Brain microvascular endothelial cell (primary cell): ENCODE measurements at regions not wholly inside any gene's neighbourhood (a gene's known extent, or its start where the extent isn't known, plus 50 kb on each side); places are given as distances from the start of the nearest gene placed in this dataset.
"Not testable (repeated sequence)": the region's sequence is repeated elsewhere in the genome, so short reads cannot be mapped to it uniquely, and the experiment has no call there.

Source experiments
- DNase-seq: peaks from one replicate; pipeline ENCODE4 v3.0.0-alpha.2; 2020
- H3K27ac ChIP-seq: fragments of 250-450 bp; sonication (Bioruptor Pico); 2 replicates; pipeline ENCODE4 v1.5.1; 2020; ENCODE audit warnings: mild to moderate bottlenecking, moderate library complexity
- H3K27me3 ChIP-seq: fragments of 250-450 bp; sonication (Bioruptor Pico); replicated peaks from 2 replicates; pipeline ENCODE4 v1.5.1; 2020; ENCODE audit warnings: mild to moderate bottlenecking
- H3K36me3 ChIP-seq: fragments of 250-450 bp; sonication (Bioruptor Pico); replicated peaks from 2 replicates; pipeline ENCODE4 v1.5.1; 2020; ENCODE audit warnings: mild to moderate bottlenecking
- H3K4me3 ChIP-seq: 2 replicates; pipeline ENCODE4 v1.5.1; 2011; ENCODE audit warnings: low read depth, mild to moderate bottlenecking, control low read depth, low read length, moderate library complexity
- in situ Hi-C: cut with HindIII; loops from 2 replicates; pipeline ENCODE4 v1.10.0; 2017; ENCODE audit warnings: low sequenced_read_pairs, low pct_ligation_motif_present
- TF ChIP-seq, protein P1 (sequence below): IDR thresholded peaks from 2 replicates; pipeline ENCODE4 v1.5.1; 2011; ENCODE audit warnings: low read depth, mild to moderate bottlenecking, moderate library complexity, low read length, control low read depth, inconsistent platforms; ENCODE audit errors: missing control alignments

DNA sequence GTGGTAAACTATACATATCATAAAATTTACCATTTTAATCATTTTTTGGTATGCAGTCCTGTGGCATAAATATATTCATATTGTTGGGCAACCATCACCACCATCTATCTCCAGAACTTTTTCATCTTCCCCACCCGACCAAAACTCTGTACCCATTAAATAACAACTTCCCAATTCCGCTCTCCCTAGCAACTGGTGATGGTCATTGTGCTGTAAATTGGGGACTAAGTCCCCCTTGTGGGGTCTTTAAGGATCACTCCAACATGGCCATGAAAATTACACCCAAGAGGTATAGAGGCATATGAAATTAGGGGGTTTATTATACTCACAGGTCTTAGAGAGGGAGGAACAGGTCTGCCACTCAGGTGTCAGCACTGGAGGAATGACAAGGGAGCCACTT, 57.4 kb upstream of the NKD1 start:
- H3K4me3 ChIP-seq: no peak overlapping the region
- in situ Hi-C loops: no loop called here
- H3K36me3 ChIP-seq: no peaks in the 10 kb centered on the region
- H3K27me3 ChIP-seq: no peaks in the 10 kb centered on the region
- TF ChIP-seq, protein P1, sequence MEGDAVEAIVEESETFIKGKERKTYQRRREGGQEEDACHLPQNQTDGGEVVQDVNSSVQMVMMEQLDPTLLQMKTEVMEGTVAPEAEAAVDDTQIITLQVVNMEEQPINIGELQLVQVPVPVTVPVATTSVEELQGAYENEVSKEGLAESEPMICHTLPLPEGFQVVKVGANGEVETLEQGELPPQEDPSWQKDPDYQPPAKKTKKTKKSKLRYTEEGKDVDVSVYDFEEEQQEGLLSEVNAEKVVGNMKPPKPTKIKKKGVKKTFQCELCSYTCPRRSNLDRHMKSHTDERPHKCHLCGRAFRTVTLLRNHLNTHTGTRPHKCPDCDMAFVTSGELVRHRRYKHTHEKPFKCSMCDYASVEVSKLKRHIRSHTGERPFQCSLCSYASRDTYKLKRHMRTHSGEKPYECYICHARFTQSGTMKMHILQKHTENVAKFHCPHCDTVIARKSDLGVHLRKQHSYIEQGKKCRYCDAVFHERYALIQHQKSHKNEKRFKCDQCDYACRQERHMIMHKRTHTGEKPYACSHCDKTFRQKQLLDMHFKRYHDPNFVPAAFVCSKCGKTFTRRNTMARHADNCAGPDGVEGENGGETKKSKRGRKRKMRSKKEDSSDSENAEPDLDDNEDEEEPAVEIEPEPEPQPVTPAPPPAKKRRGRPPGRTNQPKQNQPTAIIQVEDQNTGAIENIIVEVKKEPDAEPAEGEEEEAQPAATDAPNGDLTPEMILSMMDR: no peak
- no peak overlapping the region for H3K27ac ChIP-seq
- no peak for DNase-seq

DNA sequence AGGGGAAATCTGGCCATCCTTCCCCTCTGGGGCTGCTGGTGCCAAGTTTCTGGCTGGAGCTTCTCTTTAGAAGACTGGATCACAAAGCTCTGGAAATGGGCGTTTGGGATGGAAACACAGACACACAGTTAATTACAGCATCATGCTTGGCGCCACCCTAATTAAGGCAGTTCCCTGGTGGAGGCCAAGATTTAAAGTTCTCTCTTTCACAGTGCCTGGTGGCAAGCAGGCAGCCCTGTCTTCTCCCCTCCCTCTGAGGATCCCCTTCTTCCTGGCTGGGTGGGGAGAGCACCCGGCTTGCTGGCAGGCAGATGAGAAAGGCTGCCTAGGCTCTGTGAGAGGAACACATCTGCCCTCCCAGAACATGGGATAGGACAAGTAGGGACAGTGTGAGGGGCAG, 59.0 kb upstream of the NKD1 start:
- Histone ChIP-seq H3K27me3 (no peaks in the 10 kb centered on the region), H3K36me3 (no peaks in the 10 kb centered on the region), H3K4me3 (no peak overlapping the region), H3K27ac (no peak overlapping the region)
- no peak for DNase-seq
- TF ChIP-seq, protein P1: no peak
- in situ Hi-C loops: no loop called here

DNA sequence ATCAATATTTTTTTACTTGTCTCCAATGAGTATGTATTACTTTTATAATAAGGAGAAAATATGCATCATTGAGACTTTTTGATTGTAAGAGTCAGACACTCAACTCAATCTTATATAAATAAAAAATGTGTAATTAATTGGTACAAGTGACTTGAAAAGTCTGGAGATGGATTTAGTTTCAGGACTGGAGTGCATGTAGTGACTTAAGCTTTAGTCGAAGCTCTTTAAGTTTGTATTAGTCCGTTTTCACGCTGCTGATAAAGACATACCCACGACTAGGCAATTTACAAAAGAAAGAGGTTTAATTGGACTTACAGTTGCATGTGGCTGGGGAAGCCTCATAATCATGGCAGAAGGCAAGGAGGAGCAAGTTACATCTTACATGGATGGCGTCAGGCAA, 60.7 kb upstream of the NKD1 start:
- TF ChIP-seq, protein P1: no peak
- H3K36me3 ChIP-seq: no peaks in the 10 kb centered on the region
- in situ Hi-C loops: no loop called here

DNA sequence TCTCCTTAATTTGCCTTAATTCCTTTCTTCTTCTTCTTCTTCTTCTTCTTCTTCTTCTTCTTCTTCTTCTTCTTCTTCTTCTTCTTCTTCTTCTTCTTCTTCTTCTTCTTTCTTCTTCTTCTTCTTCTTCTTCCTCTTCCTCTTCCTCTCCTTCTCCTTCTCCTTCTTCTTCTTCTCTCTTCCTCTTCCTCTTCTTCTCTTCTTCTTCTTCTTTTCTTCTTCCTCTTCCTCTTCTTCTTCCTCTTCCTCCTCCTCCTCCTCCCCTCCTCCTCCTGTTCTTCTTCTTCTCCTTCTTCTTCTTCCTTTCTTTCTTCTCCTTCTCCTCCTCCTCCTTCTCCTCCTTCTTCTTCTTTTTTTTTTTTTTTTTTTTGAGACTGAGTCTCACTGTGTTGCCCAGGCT, 62.0 kb upstream of the NKD1 start:
- H3K27me3 ChIP-seq, H3K4me3 ChIP-seq, H3K27ac ChIP-seq, DNase-seq, in situ Hi-C loops, H3K36me3 ChIP-seq: not testable (repeated sequence)

More for the DNA sequence above, 60.7 kb upstream of the NKD1 start:
- no peak for DNase-seq
- no peak overlapping the region for H3K4me3 ChIP-seq
- H3K27me3 ChIP-seq: no peaks in the 10 kb centered on the region
- H3K27ac ChIP-seq: no peak overlapping the region

DNA sequence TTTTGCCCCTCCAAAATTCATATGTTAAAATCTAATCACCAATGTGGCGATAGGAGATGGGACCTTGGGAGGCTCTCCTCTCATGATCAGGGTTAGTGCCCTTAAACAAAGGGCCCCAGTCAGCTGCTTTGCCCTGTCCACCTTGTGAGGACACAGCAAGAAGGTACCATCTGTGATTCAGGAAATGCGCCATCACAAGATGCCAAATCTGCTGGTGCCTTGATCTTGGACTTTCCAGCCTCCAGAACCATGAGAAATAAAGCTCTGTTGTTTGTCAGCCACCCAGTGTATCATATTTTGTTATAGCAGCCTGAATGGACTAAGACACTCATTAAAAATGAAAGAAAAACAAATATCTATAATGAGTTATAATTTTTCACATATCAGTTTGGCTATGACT, 63.0 kb upstream of the NKD1 start:
- Histone ChIP-seq H3K36me3 (no peaks in the 10 kb centered on the region), H3K27ac (no peak overlapping the region), H3K4me3 (no peak overlapping the region), H3K27me3 (no peaks in the 10 kb centered on the region)
- DNase-seq: no peak
- in situ Hi-C loops: no loop called here
- TF ChIP-seq, protein P1: no peak

DNA sequence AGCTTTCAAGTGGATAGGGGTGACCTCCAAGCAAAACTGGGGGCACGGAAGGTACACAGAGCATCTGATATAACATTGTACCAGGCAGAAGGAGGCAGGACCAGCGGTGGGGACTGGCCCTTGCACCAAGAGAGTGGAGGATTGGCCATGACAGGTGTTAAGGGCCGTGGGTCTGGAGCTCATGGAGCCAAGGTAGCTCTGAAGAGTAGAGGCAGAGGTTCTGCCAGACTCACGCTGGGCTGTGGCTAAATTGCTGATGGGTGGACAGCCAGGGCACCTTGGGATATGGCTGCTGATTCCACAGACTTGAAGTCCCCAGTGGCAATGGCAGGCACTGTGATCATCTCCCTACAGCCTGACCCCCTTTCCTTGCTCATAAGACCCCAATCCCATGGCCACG, 65.9 kb upstream of the NKD1 start:
- no peak overlapping the region for H3K4me3 ChIP-seq

More for the DNA sequence above, 65.9 kb upstream of the NKD1 start:
- TF ChIP-seq, protein P1: no peak
- no peaks in the 10 kb centered on the region for H3K36me3 ChIP-seq
- H3K27ac ChIP-seq: no peak overlapping the region
- no peaks in the 10 kb centered on the region for H3K27me3 ChIP-seq
- in situ Hi-C loops: no loop called here
- no peak for DNase-seq
